ENCODE measurements at regions not wholly inside any gene's neighbourhood (a gene's known extent, or its start where the extent isn't known, plus 50 kb on each side); places are given as distances from the start of the nearest gene placed in this dataset.

- CTCF ChIA-PET: no interaction called here
- Mint-ChIP-seq H3K4me1 (ENCODE audit: low read depth) (no peaks in the 10 kb centered on the region), H3K27me3 (no peaks in the 10 kb centered on the region), H3K4me3 (no peak overlapping the region), H3K36me3 (ENCODE audit: low read depth) (no peaks in the 10 kb centered on the region), H3K9me3 (no peaks in the 10 kb centered on the region), H3K27ac (no peak overlapping the region)
- Histone ChIP-seq H3K9me3 (ENCODE audit: control insufficient read depth in 1 of 2, insufficient read depth in 1 of 2, low read length in 2 of 2) (peaks cover 0 to 8% of the 10 kb centered on the region in 2 experiments), H3K4me3 (ENCODE audit: low read length) (no peak overlapping the region), H3K4me1 (ENCODE audit: insufficient read depth, low read length) (no peaks in the 10 kb centered on the region), H3K27ac (ENCODE audit: low read depth in 1 of 2, low read length in 2 of 2) (no peak overlapping the region), H3K36me3 (ENCODE audit: insufficient read depth, low read length) (no peaks in the 10 kb centered on the region), H3K27me3 (ENCODE audit: control insufficient read depth in 1 of 2, insufficient read depth in 2 of 2, low read length in 2 of 2) (no peaks in the 10 kb centered on the region)
- intact Hi-C loops (cut with DNase I, micrococcal nuclease): no loop called here
- DNase-seq (no peak), ATAC-seq (ENCODE audit: poor library complexity) (no peak)
- TF ChIP-seq CTCF (IDR thresholded peaks at IDR 0.05): no peak
- POLR2A ChIA-PET: no interaction called here
These were observed 616.2 kb upstream of the GRIA3 start for GRCh38 chrX:122567911-122568310.

DNA sequence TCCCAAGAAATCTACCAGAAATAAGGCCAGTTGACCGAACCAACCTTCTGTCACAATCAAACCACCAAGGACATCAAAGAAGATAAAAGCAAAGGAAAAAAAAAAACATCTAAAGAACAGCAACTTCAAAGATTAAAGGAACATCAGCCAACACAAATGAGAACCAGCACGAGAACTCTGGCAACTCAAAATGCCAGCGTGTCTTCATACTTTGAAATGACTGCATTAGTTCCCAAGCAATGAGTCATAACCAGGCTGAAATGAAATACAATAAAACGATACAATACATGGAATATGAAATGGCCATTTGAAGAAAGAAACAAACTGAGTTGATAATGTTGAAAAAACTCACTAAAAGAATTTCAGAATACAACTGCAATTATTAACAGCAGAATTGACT lies 611.6 kb upstream of the GRIA3 start:
- Histone ChIP-seq H3K4me1 (ENCODE audit: insufficient read depth, low read length) (no peaks in the 10 kb centered on the region), H3K36me3 (ENCODE audit: insufficient read depth, low read length) (no peaks in the 10 kb centered on the region), H3K27me3 (ENCODE audit: control insufficient read depth in 1 of 2, insufficient read depth in 2 of 2, low read length in 2 of 2) (no peaks in the 10 kb centered on the region), H3K9me3 (ENCODE audit: control insufficient read depth in 1 of 2, insufficient read depth in 1 of 2, low read length in 2 of 2) (peaks cover 0 to 14% of the 10 kb centered on the region in 2 experiments), H3K4me3 (ENCODE audit: low read length) (no peak overlapping the region), H3K27ac (ENCODE audit: low read depth in 1 of 2, low read length in 2 of 2) (no peak overlapping the region)
- Mint-ChIP-seq H3K27ac (no peak overlapping the region), H3K36me3 (ENCODE audit: low read depth) (no peaks in the 10 kb centered on the region), H3K27me3 (no peaks in the 10 kb centered on the region), H3K4me1 (ENCODE audit: low read depth) (no peaks in the 10 kb centered on the region), H3K9me3 (no peaks in the 10 kb centered on the region), H3K4me3 (no peak overlapping the region)
- intact Hi-C loops (cut with DNase I, micrococcal nuclease): no loop called here
- ATAC-seq (ENCODE audit: poor library complexity): no peak
- CTCF ChIA-PET: no interaction called here
- POLR2A ChIA-PET: no interaction called here
- no peak for TF ChIP-seq CTCF (IDR thresholded peaks at IDR 0.05)
- DNase-seq: no peak

GRCh38 chrX:122579036-122579435 lies 605.0 kb upstream of the GRIA3 start:
- Mint-ChIP-seq H3K36me3 (ENCODE audit: low read depth) (no peaks in the 10 kb centered on the region), H3K27ac (no peak overlapping the region), H3K4me3 (no peak overlapping the region), H3K27me3 (no peaks in the 10 kb centered on the region), H3K4me1 (ENCODE audit: low read depth) (no peaks in the 10 kb centered on the region), H3K9me3 (no peaks in the 10 kb centered on the region)
- DNase-seq (no peak), ATAC-seq (ENCODE audit: poor library complexity) (no peak)
- peaks cover 0 to 6% of the 10 kb centered on the region in 2 experiments for H3K9me3 ChIP-seq (ENCODE audit: control insufficient read depth in 1 of 2, insufficient read depth in 1 of 2, low read length in 2 of 2)
- TF ChIP-seq CTCF (IDR thresholded peaks at IDR 0.05): no peak
- POLR2A ChIA-PET: no interaction called here
- no peaks in the 10 kb centered on the region for H3K4me1 ChIP-seq (ENCODE audit: insufficient read depth, low read length)
- no peaks in the 10 kb centered on the region for H3K27me3 ChIP-seq (ENCODE audit: control insufficient read depth in 1 of 2, insufficient read depth in 2 of 2, low read length in 2 of 2)
- intact Hi-C loops (cut with DNase I, micrococcal nuclease): no loop called here
- no peak overlapping the region for H3K27ac ChIP-seq (ENCODE audit: low read depth in 1 of 2, low read length in 2 of 2)
- no peak overlapping the region for H3K4me3 ChIP-seq (ENCODE audit: low read length)
- CTCF ChIA-PET: no interaction called here
- H3K36me3 ChIP-seq (ENCODE audit: insufficient read depth, low read length): no peaks in the 10 kb centered on the region
